IMR-90 (cell line): ENCODE measurements at regions not wholly inside any gene's neighbourhood (a gene's known extent, or its start where the extent isn't known, plus 50 kb on each side); places are given as distances from the start of the nearest gene placed in this dataset.

Source experiments
- ATAC-seq: fragments of 200-7000 bp; cut with Tn5 transposase; 2 replicates; pipeline ENCODE4 v1.9.1; 2020; ENCODE audit warnings: low read depth, mild to moderate bottlenecking, moderate library complexity
- BruUV-seq: library from RNA; stranded (reverse); fragments of 400-500 nt; replicated peaks from 2 replicates; lab custom pipeline; 2021; lab: Mats Ljungman, UMichigan
- CTCF ChIA-PET: fragments of 300-600 bp; formaldehyde crosslinking; extraction: SDS; loops from one replicate; lab custom pipeline; 2021; ENCODE audit warnings: antibody characterized with exemption; lab: Yijun Ruan, JAX
- POLR2A ChIA-PET: fragments of 300-600 bp; sonication (Branson Sonifier 250); formaldehyde crosslinking; loops from one replicate; lab custom pipeline; 2022; ENCODE audit warnings: antibody characterized with exemption; ENCODE audit not compliant: unreplicated experiment; lab: Charles Lee
- DNase-seq: peaks from one replicate; pipeline ENCODE4 v3.0.0; 2013
- H2AFZ ChIP-seq: replicated peaks from 2 replicates; pipeline ENCODE3; 2013; ENCODE audit warnings: low read length, mild to moderate bottlenecking; ENCODE audit not compliant: poor library complexity
- H2AK5ac ChIP-seq: 2 replicates; pipeline ENCODE4 v1.6.1; 2013; ENCODE audit warnings: low read depth, low read length, inconsistent platforms
- H2AK9ac ChIP-seq: replicated peaks from 2 replicates; pipeline ENCODE3; 2013; ENCODE audit warnings: mild to moderate bottlenecking, low read depth, low read length, moderate library complexity; ENCODE audit not compliant: poor library complexity
- H2BK120ac ChIP-seq: 2 replicates; pipeline ENCODE4 v1.6.1; 2013; ENCODE audit warnings: low read depth, low read length, inconsistent platforms
- H2BK15ac ChIP-seq: 3 replicates; pipeline ENCODE4 v1.6.1; 2013; ENCODE audit warnings: low read depth, low read length, inconsistent platforms
- H2BK20ac ChIP-seq: 2 replicates; pipeline ENCODE4 v1.6.1; 2013; ENCODE audit warnings: low read depth, mild to moderate bottlenecking, inconsistent platforms, low read length, moderate library complexity
- H2BK5ac ChIP-seq: 2 replicates; pipeline ENCODE4 v1.6.1; 2013; ENCODE audit warnings: mild to moderate bottlenecking, low read depth, low read length, inconsistent platforms; ENCODE audit not compliant: poor library complexity, severe bottlenecking
- H3K14ac ChIP-seq: replicated peaks from 2 replicates; pipeline ENCODE4 v1.6.1; 2013; ENCODE audit warnings: low read depth, low read length, inconsistent platforms
- H3K18ac ChIP-seq: 2 replicates; pipeline ENCODE4 v1.6.1; 2013; ENCODE audit warnings: low read depth, low read length, control low read depth
- H3K23ac ChIP-seq: 2 replicates; pipeline ENCODE4 v1.6.1; 2013; ENCODE audit warnings: low read depth, low read length, inconsistent platforms
- H3K27ac ChIP-seq: 2 replicates; pipeline ENCODE4 v1.5.1; 2013; ENCODE audit warnings: mild to moderate bottlenecking, control low read depth, low read length; ENCODE audit not compliant: insufficient read depth
- H3K27me3 ChIP-seq: 2 replicates; pipeline ENCODE4 v1.6.1; 2013; ENCODE audit warnings: low read length; ENCODE audit not compliant: control insufficient read depth, insufficient read depth
- H3K36me3 ChIP-seq: 2 replicates; pipeline ENCODE4 v1.6.1; 2013; ENCODE audit warnings: low read length, mixed read lengths; ENCODE audit not compliant: control insufficient read depth, insufficient read depth
- H3K4ac ChIP-seq: 2 replicates; pipeline ENCODE4 v1.6.1; 2013; ENCODE audit warnings: low read depth, low read length, inconsistent platforms
- H3K4me1 ChIP-seq: 2 replicates; pipeline ENCODE4 v1.6.1; 2013; ENCODE audit warnings: low read length, mixed read lengths; ENCODE audit not compliant: control insufficient read depth, insufficient read depth
- H3K4me2 ChIP-seq: 2 replicates; pipeline ENCODE4 v1.6.1; 2013; ENCODE audit warnings: low read depth, mild to moderate bottlenecking, control low read depth, low read length, moderate library complexity
- H3K4me3 ChIP-seq: 2 replicates; pipeline ENCODE4 v1.5.1; 2013; ENCODE audit warnings: low read depth, mild to moderate bottlenecking, control low read depth, low read length, moderate library complexity; ENCODE audit not compliant: insufficient read depth
- H3K56ac ChIP-seq: 2 replicates; pipeline ENCODE4 v1.6.1; 2013; ENCODE audit warnings: low read length, inconsistent platforms; ENCODE audit not compliant: insufficient read depth; ENCODE audit errors: extremely low read depth
- H3K79me1 ChIP-seq, 2 experiments: 2 replicates each; pipeline ENCODE4 v1.6.1; 2013; ENCODE audit warnings: low read length in 2 of 2, inconsistent platforms in 1 of 2, low read depth in 1 of 2
- H3K9ac ChIP-seq: 2 replicates; pipeline ENCODE4 v1.6.1; 2013; ENCODE audit warnings: low read depth, low read length, control low read depth
- H3K9me1 ChIP-seq: 2 replicates; pipeline ENCODE4 v1.6.1; 2013; ENCODE audit warnings: low read length, inconsistent platforms; ENCODE audit not compliant: insufficient read depth
- H3K9me3 ChIP-seq: 2 replicates; pipeline ENCODE4 v1.6.1; 2013; ENCODE audit warnings: low read length; ENCODE audit not compliant: control insufficient read depth, insufficient read depth
- H4K20me1 ChIP-seq: 2 replicates; pipeline ENCODE4 v1.6.1; 2013; ENCODE audit warnings: low read length, inconsistent platforms; ENCODE audit not compliant: insufficient read depth
- H4K5ac ChIP-seq: 2 replicates; pipeline ENCODE4 v1.6.1; 2013; ENCODE audit warnings: mild to moderate bottlenecking, low read depth, low read length, control low read depth
- H4K8ac ChIP-seq, 2 experiments: 2 replicates each; pipeline ENCODE4 v1.6.1; 2013; ENCODE audit warnings: low read depth in 2 of 2, low read length in 2 of 2, control low read depth in 1 of 2, inconsistent platforms in 1 of 2
- H4K91ac ChIP-seq: 2 replicates; pipeline ENCODE4 v1.6.1; 2013; ENCODE audit warnings: low read depth, low read length, inconsistent platforms; ENCODE audit not compliant: insufficient read depth
- BHLHE40 ChIP-seq: fragments of 150-350 bp; IDR thresholded peaks from 2 replicates; pipeline ENCODE4 v1.6.1; 2016; ENCODE audit warnings: mild to moderate bottlenecking, low read depth, low read length
- CTCF ChIP-seq: conservative IDR thresholded peaks from 2 replicates; pipeline ENCODE4 v1.5.1; 2012; ENCODE audit warnings: mild to moderate bottlenecking, low read depth, low read length, improper control_type of control experiment
- FOS ChIP-seq: fragments of 150-350 bp; IDR thresholded peaks from 2 replicates; pipeline ENCODE4 v1.6.1; 2016; ENCODE audit warnings: low read depth, low read length
- MAZ ChIP-seq: IDR thresholded peaks from 2 replicates; pipeline ENCODE4 v1.6.1; 2012; ENCODE audit warnings: low read depth, mild to moderate bottlenecking, low read length, improper control_type of control experiment, moderate library complexity, borderline replicate concordance
- MXI1 ChIP-seq: IDR thresholded peaks from 2 replicates; pipeline ENCODE4 v1.6.1; 2012; ENCODE audit warnings: low read depth, mild to moderate bottlenecking, low read length, moderate library complexity, borderline replicate concordance
- RCOR1 ChIP-seq: IDR thresholded peaks from 2 replicates; pipeline ENCODE4 v1.6.1; 2012; ENCODE audit warnings: mild to moderate bottlenecking, low read length, improper control_type of control experiment; ENCODE audit not compliant: insufficient replicate concordance
- WGBS, 2 experiments: methylation state at CpG; one replicate each; pipeline versions ENCODE4 v1.1.5 to v1.1.7; 2013; ENCODE audit warnings: missing lambda C conversion rate in 2 of 2; ENCODE audit not compliant: insufficient read length in 1 of 2; ENCODE audit errors: extremely low coverage in 2 of 2; 5-methylcytosine and 5-hydroxymethylcytosine counted together
- dilution Hi-C: fragments of 300-500 bp; cut with HindIII; formaldehyde crosslinking; loops from one replicate; pipeline ENCODE4 v1.14.3; 2018; ENCODE audit warnings: low sequenced_read_pairs; ENCODE audit not compliant: unreplicated experiment
- in situ Hi-C: fragments of 300-500 bp; cut with MboI; formaldehyde crosslinking; loops from 3 replicates; pipeline ENCODE4 v1.14.3; 2019; ENCODE audit warnings: low sequenced_read_pairs, inconsistent platforms, mixed read lengths
- intact Hi-C: fragments of 100-400 bp; cut with micrococcal nuclease; formaldehyde crosslinking; loops from 2 replicates; pipeline ENCODE4 v1.10.0; 2022

- no peak overlapping the region for H2BK20ac ChIP-seq
- no peaks in the 10 kb centered on the region for H3K4me1 ChIP-seq
- H3K4me2 ChIP-seq = no peak overlapping the region
- no peak overlapping the region for H2AK5ac ChIP-seq
- no TSS peak for BruUV-seq
- POLR2A ChIA-PET = no interaction called here
- H3K9me1 ChIP-seq = no peaks in the 10 kb centered on the region
- CTCF ChIA-PET = no interaction called here
- H2AK9ac ChIP-seq = no peak overlapping the region
- no peak overlapping the region for H3K4me3 ChIP-seq
- WGBS, 2 experiments = no CpG with 5 or more reads among the region's 1 CpG
- ATAC-seq = no peak
- H3K79me1 ChIP-seq = no peaks in the 10 kb centered on the region
- no peak overlapping the region for H2AFZ ChIP-seq
- no peak overlapping the region for H3K27ac ChIP-seq
- H3K36me3 ChIP-seq = no peaks in the 10 kb centered on the region
- TF ChIP-seq MXI1 (no peak), MAZ (no peak), CTCF (no peak), FOS (no peak), BHLHE40 (no peak), RCOR1 (no peak)
- H2BK15ac ChIP-seq = no peak overlapping the region
- H3K23ac ChIP-seq = no peak overlapping the region
- H3K18ac ChIP-seq = no peak overlapping the region
- no peaks in the 10 kb centered on the region for H3K9me3 ChIP-seq
- intact Hi-C loops = no loop called here
- DNase-seq = no peak
- H3K9ac ChIP-seq = no peak overlapping the region
- no peaks in the 10 kb centered on the region for H4K20me1 ChIP-seq
- H3K14ac ChIP-seq = no peak overlapping the region
- no peak overlapping the region for H4K5ac ChIP-seq
- no peak overlapping the region for H4K8ac ChIP-seq
- H3K4ac ChIP-seq = no peak overlapping the region
- dilution Hi-C loops = no loop called here
- H2BK5ac ChIP-seq = no peak overlapping the region
- in situ Hi-C loops = no loop called here
- peaks cover 10% of the 10 kb centered on the region for H3K27me3 ChIP-seq
- H2BK120ac ChIP-seq = no peak overlapping the region
- H3K56ac ChIP-seq = no peak overlapping the region
- H4K91ac ChIP-seq = no peak overlapping the region
These were observed 150.6 kb downstream of the PDCD6IP start for GRCh38 chr3:33949074-33949473.
